ENCODE measurements at regions not wholly inside any gene's neighbourhood (a gene's known extent, or its start where the extent isn't known, plus 50 kb on each side); places are given as distances from the start of the nearest gene placed in this dataset.

- WGBS, 2 donors: 90 to 95% methylated on average over 3 of the region's 3 CpGs
- DNase-seq: no peak
- Histone ChIP-seq H3K4me3 (replicated peaks in 1 of 3) (no peak overlapping the region), H3K27me3 (no peaks in the 10 kb centered on the region), H3K27ac (no peak overlapping the region), H3K9me3 (no peaks in the 10 kb centered on the region), H3K36me3 (no peaks in the 10 kb centered on the region), H3K4me1 (peaks cover 0 to 8% of the 10 kb centered on the region in 2 donors)
- TF ChIP-seq CTCF (IDR thresholded peaks at IDR 0.05) (no peak), POLR2A (IDR thresholded peaks at IDR 0.05) (no peak)
- intact Hi-C loops (cut with DNase I): no loop called here
These were observed 196.1 kb downstream of the ZNF621 start for GRCh38 chr3:40720863-40721262.

GRCh38 chr3:40723083-40723660 lies 198.4 kb downstream of the ZNF621 start:
- Histone ChIP-seq H3K9me3 (no peaks in the 10 kb centered on the region), H3K27me3 (no peaks in the 10 kb centered on the region), H3K4me3 (replicated peaks in 1 of 3) (no peak overlapping the region), H3K36me3 (no peaks in the 10 kb centered on the region), H3K27ac (no peak overlapping the region), H3K4me1 (peaks cover 0 to 8% of the 10 kb centered on the region in 2 donors)
- intact Hi-C loops (cut with DNase I): no loop called here
- DNase-seq: no peak
- no peak for TF ChIP-seq CTCF (IDR thresholded peaks at IDR 0.05)
- no peak for TF ChIP-seq POLR2A (IDR thresholded peaks at IDR 0.05)

- Histone ChIP-seq H3K9me3 (no peaks in the 10 kb centered on the region), H3K4me1 (peaks cover 0 to 2% of the 10 kb centered on the region in 2 donors), H3K27ac (no peak overlapping the region), H3K36me3 (no peaks in the 10 kb centered on the region), H3K27me3 (no peaks in the 10 kb centered on the region), H3K4me3 (replicated peaks in 1 of 3) (no peak overlapping the region)
- no peak for DNase-seq
- intact Hi-C loops (cut with DNase I): no loop called here
- no peak for TF ChIP-seq CTCF (IDR thresholded peaks at IDR 0.05)
- no peak for TF ChIP-seq POLR2A (IDR thresholded peaks at IDR 0.05)
These were observed 200.3 kb downstream of the ZNF621 start for GRCh38 chr3:40725031-40725430.

- no peak for DNase-seq
- no peak overlapping the region for H3K4me3 ChIP-seq (replicated peaks in 1 of 3)
- no peaks in the 10 kb centered on the region for H3K4me1 ChIP-seq
- TF ChIP-seq CTCF (IDR thresholded peaks at IDR 0.05) (no peak), POLR2A (IDR thresholded peaks at IDR 0.05) (no peak)
- no peaks in the 10 kb centered on the region for H3K27me3 ChIP-seq
- intact Hi-C loops (cut with DNase I): no loop called here
- 70 to 88% methylated on average over 1 of the region's 1 CpG for WGBS, 2 donors
- H3K27ac ChIP-seq: no peak overlapping the region
- no peaks in the 10 kb centered on the region for H3K36me3 ChIP-seq
- H3K9me3 ChIP-seq: no peaks in the 10 kb centered on the region
These were observed 206.7 kb downstream of the ZNF621 start for GRCh38 chr3:40731445-40731844.

- no peak overlapping the region for H3K4me3 ChIP-seq (replicated peaks in 1 of 3)
- 84 to 85% methylated on average over 3 of the region's 3 CpGs for WGBS, 2 donors
- H3K36me3 ChIP-seq: no peaks in the 10 kb centered on the region
- no peak overlapping the region for H3K27ac ChIP-seq
- intact Hi-C loops (cut with DNase I): no loop called here
- TF ChIP-seq POLR2A (IDR thresholded peaks at IDR 0.05) (no peak), CTCF (IDR thresholded peaks at IDR 0.05) (no peak)
- no peaks in the 10 kb centered on the region for H3K9me3 ChIP-seq
- no peak for DNase-seq
- H3K27me3 ChIP-seq: no peaks in the 10 kb centered on the region
- H3K4me1 ChIP-seq: peaks cover 0 to 3% of the 10 kb centered on the region in 2 donors
These were observed 212.2 kb downstream of the ZNF621 start for GRCh38 chr3:40736943-40737342.

Measured in thyroid gland (tissue), 4 donors.